ENCODE measurements at regions not wholly inside any gene's neighbourhood (a gene's known extent, or its start where the extent isn't known, plus 50 kb on each side); places are given as distances from the start of the nearest gene placed in this dataset.

GRCh38 chr2:236692937-236693336 lies 123.3 kb downstream of the ACKR3 start:
- no peak for DNase-seq

GRCh38 chr2:236693531-236693930 lies 123.9 kb downstream of the ACKR3 start:
- DNase-seq: no peak

- DNase-seq: no peak
Measured at GRCh38 chr2:236694146-236694888, 124.7 kb downstream of the ACKR3 start.

- DNase-seq: no peak
Measured at GRCh38 chr2:236696834-236697233, 127.2 kb downstream of the ACKR3 start.

GRCh38 chr2:236698016-236698627 lies 128.5 kb downstream of the ACKR3 start:
- no peak for DNase-seq

- no peak for DNase-seq
Measured at GRCh38 chr2:236700703-236701102, 131.1 kb downstream of the ACKR3 start.

- no peak for DNase-seq
Measured at GRCh38 chr2:236702657-236703372, 133.2 kb downstream of the ACKR3 start.

GRCh38 chr2:236703373-236703709 lies 133.7 kb downstream of the ACKR3 start:
- no peak for DNase-seq

GRCh38 chr2:236703906-236704305 lies 134.3 kb downstream of the ACKR3 start:
- no peak for DNase-seq

GRCh38 chr2:236704887-236705286 lies 135.3 kb downstream of the ACKR3 start:
- no peak for DNase-seq

- no peak for DNase-seq
Measured at GRCh38 chr2:236705295-236706105, 135.9 kb downstream of the ACKR3 start.

GRCh38 chr2:236706288-236706687 lies 136.7 kb downstream of the ACKR3 start:
- DNase-seq: no peak

- no peak for DNase-seq
Measured at GRCh38 chr2:236706803-236707202, 137.2 kb downstream of the ACKR3 start.

GRCh38 chr2:236711440-236711839 lies 141.8 kb downstream of the ACKR3 start:
- DNase-seq: no peak

GRCh38 chr2:236712304-236712703 lies 142.7 kb downstream of the ACKR3 start:
- no peak for DNase-seq

GRCh38 chr2:236712961-236713673 lies 143.5 kb downstream of the ACKR3 start:
- no peak for DNase-seq

- DNase-seq: no peak
Measured at GRCh38 chr2:236714080-236714479, 144.5 kb downstream of the ACKR3 start.

- DNase-seq: no peak
Measured at GRCh38 chr2:236715077-236715476, 145.5 kb downstream of the ACKR3 start.

- DNase-seq: no peak
Measured at GRCh38 chr2:236715491-236715961, 145.9 kb downstream of the ACKR3 start.

GRCh38 chr2:236717120-236717519 lies 147.5 kb downstream of the ACKR3 start:
- DNase-seq: no peak

- no peak for DNase-seq
Measured at GRCh38 chr2:236717729-236718128, 148.1 kb downstream of the ACKR3 start.

- DNase-seq: no peak
Measured at GRCh38 chr2:236718207-236718992, 148.8 kb downstream of the ACKR3 start.
